GM12878 (cell line): ENCODE measurements at regions not wholly inside any gene's neighbourhood (a gene's known extent, or its start where the extent isn't known, plus 50 kb on each side); places are given as distances from the start of the nearest gene placed in this dataset.

ENCODE experiments used
- NFYB ChIP-seq: IDR thresholded peaks from 2 replicates; pipeline ENCODE4 v1.6.1; 2011; ENCODE audit warnings: low read depth, mild to moderate bottlenecking, low read length, improper control_type of control experiment, moderate library complexity; ENCODE audit not compliant: insufficient read depth
- SIN3A ChIP-seq: IDR thresholded peaks from 2 replicates; pipeline ENCODE4 v1.6.1; 2012; ENCODE audit warnings: low read depth, low read length, improper control_type of control experiment
- TAF1 ChIP-seq: IDR thresholded peaks from 2 replicates; pipeline ENCODE4 v1.6.1; 2011; ENCODE audit warnings: mild to moderate bottlenecking, low read depth, low read length, borderline replicate concordance
- TCF12 ChIP-seq: IDR thresholded peaks from 2 replicates; pipeline ENCODE4 v1.6.1; 2011; ENCODE audit warnings: low read depth, mild to moderate bottlenecking, low read length
- YBX1 ChIP-seq: fragments of 450-650 bp; IDR thresholded peaks from 2 replicates; pipeline ENCODE4 v1.6.1; 2016; ENCODE audit warnings: antibody characterized with exemption
- YY1 ChIP-seq: IDR thresholded peaks from 2 replicates; pipeline ENCODE4 v1.6.1; 2011; ENCODE audit warnings: low read depth, mild to moderate bottlenecking, low read length
- TF ChIP-seq, protein P1 (sequence below), 3 experiments: IDR thresholded peaks in 2 of 3; conservative IDR thresholded peaks in 1 of 3; 2 replicates each; pipeline ENCODE4 v1.5.1; 2011; ENCODE audit warnings: low read depth in 3 of 3, low read length in 3 of 3, mild to moderate bottlenecking in 3 of 3, control low read depth in 2 of 3, moderate library complexity in 2 of 3, inconsistent platforms in 1 of 3, mixed read lengths in 1 of 3; ENCODE audit not compliant: control insufficient read depth in 2 of 3, insufficient read depth in 1 of 3; ENCODE audit errors: extremely low read depth in 1 of 3

DNA sequence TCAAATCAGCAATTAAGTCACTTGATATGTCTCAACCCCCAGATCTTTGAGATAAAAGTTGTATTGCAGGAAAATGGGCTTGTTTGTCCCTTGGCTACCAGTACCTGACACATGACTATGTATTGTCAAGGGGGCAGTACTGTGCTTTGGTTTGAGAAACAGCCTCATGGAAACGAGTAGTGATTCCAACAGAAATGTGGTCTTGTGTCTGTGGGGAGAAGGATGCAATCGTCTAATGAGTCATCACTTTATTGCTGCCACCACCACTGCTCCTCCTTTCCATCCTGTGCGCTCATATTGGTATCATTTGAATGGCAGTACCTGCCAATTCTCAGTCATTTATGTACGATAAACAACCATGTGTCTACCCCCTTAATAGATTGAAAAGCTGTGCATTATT lies 72.8 kb upstream of the ARHGAP5 start:
- TF ChIP-seq YY1 (no peak), SIN3A (no peak), TCF12 (no peak), TAF1 (no peak), NFYB (no peak), YBX1 (no peak)
- TF ChIP-seq, protein P1, sequence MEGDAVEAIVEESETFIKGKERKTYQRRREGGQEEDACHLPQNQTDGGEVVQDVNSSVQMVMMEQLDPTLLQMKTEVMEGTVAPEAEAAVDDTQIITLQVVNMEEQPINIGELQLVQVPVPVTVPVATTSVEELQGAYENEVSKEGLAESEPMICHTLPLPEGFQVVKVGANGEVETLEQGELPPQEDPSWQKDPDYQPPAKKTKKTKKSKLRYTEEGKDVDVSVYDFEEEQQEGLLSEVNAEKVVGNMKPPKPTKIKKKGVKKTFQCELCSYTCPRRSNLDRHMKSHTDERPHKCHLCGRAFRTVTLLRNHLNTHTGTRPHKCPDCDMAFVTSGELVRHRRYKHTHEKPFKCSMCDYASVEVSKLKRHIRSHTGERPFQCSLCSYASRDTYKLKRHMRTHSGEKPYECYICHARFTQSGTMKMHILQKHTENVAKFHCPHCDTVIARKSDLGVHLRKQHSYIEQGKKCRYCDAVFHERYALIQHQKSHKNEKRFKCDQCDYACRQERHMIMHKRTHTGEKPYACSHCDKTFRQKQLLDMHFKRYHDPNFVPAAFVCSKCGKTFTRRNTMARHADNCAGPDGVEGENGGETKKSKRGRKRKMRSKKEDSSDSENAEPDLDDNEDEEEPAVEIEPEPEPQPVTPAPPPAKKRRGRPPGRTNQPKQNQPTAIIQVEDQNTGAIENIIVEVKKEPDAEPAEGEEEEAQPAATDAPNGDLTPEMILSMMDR (IDR thresholded peaks at IDR 0.05 in 2 of 3, conservative IDR thresholded peaks at IDR 0.05 in 1 of 3; ENCODE audit: control insufficient read depth in 2 of 3, extremely low read depth in 1 of 3, insufficient read depth in 1 of 3, low read depth in 3 of 3, low read length in 3 of 3): no peak
